NCI-H2107 (cell line): ENCODE measurements at regions not wholly inside any gene's neighbourhood (a gene's known extent, or its start where the extent isn't known, plus 50 kb on each side); places are given as distances from the start of the nearest gene placed in this dataset.
"Not testable (repeated sequence)": the region's sequence is repeated elsewhere in the genome, so short reads cannot be mapped to it uniquely, and the experiment has no call there.

Source experiments
- DNase-seq: peaks from one replicate; lab custom pipeline; 2025; lab: John Stamatoyannopoulos, UW

GRCh38 chr7:45268013-45268412 is 110.4 kb downstream of the RAMP3 start:
- no peak for DNase-seq

GRCh38 chr7:45269192-45269591 is 111.6 kb downstream of the RAMP3 start:
- DNase-seq, result no peak

- DNase-seq, result no peak
These were observed 121.3 kb downstream of the RAMP3 start for GRCh38 chr7:45278763-45279398.

DNA sequence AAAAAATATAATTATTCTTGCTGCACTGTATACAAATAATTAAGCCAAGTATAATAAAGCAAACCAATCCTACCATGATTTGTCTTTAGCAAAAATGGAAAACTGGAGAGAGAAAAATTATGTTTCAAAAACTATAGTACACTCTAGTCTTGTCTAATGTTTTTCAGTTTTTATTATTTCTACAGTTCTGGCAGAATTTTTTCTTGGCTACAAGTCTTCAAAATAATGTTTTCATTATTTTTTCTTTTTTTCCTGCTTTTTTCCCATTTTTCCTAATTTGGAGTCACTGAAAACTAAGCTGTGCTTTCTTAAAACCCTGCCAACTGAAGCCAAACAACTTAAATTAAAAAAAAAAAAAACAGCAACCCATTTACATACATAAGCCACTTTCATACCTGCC is 132.0 kb downstream of the RAMP3 start:
- not testable (repeated sequence) for DNase-seq

DNA sequence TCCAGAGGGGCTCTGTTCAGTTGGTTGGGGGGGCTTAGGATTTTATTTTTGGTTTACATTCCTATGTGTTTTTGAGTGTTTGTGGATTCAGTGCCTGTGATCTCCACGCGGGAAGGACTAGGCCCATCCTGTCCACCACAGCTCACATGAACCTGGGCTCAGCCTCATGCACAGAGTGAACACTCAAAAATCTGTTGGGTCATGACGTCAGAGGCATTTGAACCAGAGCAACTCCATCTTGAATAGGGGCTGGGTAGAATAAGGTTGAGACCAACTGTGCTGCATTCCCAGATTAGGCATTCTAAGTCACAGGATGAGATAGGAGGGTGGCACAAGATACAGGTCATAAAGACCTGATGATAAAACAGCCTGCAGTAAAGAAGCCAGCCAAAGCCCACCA is 133.3 kb downstream of the RAMP3 start:
- DNase-seq, result no peak

DNA sequence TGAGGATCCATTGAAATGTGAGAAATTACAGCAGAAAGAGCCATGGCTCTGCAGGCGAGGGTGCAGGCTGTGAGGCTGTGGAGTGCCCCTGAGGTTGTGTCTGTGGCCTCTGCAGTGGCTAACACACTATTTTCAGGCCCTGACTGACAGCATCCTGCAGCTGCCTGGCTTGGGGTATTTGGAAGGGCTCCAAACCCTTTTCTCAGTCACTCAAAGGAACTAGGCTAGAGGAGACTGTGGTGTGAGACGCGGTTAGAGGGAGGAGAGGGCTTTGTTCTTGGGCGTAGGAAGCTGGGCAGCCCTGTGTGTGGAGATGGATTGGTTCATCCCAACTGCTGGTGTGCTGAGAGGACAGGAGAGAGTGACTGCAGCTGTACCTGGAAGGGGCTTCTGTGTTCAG is 134.9 kb downstream of the RAMP3 start:
- DNase-seq, result no peak

DNA sequence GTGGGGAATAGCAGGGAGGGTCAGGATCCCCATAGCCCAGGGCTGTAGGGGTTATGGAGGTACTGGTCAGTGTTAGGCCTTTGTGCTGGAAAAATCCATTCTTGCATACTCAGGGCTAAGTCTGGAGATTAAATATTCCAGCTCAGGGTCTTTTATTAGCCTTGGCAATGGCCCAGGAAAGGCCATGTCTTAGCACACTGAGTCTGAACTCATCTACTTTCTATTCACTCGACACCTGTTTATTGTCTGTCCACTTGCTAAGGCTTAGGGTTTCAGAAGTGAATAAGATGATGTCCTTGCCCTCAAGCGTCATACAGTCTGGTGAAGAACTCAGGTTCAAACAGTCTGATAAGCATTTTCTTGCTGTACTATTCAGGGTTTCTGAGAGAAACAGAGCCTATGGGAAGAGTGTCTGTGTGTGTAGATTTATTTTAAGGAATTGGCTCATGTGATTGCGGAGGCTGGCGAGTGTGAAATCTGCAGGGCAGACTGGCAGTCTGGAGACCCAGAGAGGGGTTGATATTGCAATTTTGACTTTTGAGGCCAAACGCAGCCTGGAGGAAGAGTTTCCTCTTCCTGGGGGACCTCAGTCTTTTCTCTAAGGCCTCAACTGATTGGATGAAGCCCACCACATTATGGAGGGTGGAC is 135.8 kb downstream of the RAMP3 start:
- DNase-seq, result no peak

DNA sequence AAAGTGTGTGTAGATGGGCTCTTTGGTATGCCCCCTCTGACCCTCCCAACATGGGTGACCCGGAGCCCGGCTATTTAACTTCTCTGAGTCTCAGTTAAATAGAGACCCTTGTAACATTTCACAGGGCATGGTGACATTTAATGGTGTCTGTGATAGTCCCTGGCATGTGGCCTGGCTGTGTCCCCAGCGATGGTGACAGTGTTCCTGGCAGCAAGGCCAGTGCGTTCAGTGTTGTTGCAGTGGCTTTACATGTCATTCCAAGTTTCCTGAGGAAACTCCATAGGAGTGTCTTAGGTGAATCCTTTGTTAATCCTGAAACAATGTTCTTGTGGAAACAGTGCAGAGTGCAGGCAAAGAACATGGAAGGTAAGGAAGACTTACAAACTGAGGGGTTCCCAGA is 137.0 kb downstream of the RAMP3 start:
- no peak for DNase-seq

DNA sequence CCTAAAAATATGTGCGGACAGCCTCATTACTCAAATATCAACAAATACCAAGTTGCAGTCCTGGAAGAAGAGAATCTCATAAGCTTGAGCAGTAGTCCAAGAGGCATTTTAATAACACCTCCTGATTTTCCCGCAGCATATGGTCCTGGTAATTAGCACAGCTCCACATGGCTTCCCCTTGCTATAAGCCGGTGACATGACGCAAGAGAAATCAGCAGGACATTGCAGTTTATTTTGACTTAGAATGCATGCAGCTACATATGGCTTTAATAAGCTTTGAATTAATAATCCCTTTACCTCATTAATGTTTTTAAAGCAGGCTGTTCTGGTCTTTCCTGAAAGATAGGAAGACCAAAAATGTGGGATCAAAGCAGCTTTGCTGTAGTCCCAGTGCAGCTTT is 137.6 kb downstream of the RAMP3 start:
- DNase-seq, result no peak

DNA sequence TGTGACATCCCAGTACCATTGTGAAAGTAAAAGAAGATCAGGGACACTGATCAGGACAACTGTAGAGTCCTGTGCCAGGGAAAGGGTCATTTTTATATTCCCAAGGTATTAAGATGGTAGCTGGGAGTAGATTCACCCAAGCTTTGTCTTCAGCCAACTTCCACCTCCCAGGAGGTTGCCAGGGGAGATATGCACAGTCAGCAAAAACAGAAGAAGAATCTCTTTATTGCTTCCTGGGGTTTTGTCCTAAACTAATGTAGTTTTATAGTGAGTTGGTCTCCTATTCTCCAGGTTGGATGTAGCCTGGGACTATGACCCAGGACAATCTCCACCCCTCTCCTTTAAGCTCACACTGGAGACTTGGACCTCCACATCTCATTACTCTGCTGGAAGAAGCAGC is 139.2 kb downstream of the RAMP3 start:
- DNase-seq, result no peak

DNA sequence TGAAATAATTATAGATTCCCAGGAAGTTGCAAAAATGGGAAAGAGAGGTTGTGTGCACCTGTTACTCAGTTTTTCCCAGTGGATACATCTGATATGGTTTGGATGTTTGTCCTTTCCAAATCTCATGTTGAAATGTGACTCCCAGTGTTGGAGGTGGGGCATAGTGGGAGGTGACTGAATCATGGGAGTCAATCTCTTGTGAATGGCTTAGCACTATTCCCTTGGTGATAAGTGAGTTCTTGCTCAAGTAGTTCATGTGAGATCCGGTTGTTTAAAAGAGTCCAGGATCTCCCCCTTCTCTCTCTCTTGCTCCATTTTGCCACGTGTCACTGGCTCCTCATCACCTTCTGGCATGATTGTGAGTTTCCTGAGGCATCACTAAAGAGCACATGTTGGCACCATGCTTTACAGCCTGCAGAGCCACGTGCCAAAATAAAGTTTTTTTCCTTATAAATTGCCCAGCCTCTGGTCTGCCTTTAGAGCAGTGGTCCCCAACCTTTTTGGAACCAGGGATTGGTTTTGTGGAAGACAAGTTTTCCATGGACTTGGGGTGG is 149.2 kb downstream of the RAMP3 start:
- DNase-seq, result no peak

DNA sequence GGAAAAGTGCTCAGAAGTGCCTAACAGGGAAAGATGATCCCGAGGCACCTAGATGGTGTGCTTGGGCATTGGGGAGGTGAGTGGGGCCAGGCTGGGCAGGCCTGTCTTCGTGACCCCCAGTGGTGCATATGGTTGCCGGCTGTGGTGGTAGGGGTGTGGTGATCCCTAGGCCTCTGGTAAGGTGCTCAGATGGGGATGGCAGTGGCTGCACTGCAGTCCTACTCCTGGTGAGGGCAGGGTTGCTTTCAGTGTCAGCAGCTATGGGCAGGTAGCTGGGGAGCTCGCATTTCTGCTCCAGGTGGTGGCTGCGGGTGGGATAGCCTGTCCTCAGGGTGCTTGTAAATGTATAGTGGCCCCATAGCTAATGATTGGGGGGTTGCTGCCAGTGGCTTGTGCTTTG is 154.0 kb downstream of the RAMP3 start:
- DNase-seq, result no peak

DNA sequence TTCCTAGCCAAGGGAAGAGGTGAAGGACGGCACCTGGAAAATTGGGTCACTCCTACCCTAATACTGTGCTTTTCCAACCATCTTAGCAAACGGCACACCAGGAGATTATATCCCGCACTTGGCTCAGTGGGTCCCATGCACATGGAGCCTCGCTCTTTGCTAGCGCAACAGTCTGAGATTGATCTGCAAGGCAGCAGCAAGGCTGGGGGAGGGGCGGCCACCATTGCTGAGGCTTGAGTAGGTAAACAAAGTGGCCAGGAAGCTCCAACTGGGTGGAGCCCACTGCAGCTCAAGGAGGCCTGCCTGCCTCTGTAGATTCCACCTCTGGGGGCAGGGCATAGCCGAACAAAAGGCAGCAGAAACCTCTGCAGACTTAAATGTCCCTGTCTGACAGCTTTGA is 157.9 kb downstream of the RAMP3 start:
- not testable (repeated sequence) for DNase-seq

GRCh38 chr7:45324683-45325237 is 167.2 kb downstream of the RAMP3 start:
- no peak for DNase-seq

- DNase-seq, result no peak
These were observed 167.8 kb downstream of the RAMP3 start for GRCh38 chr7:45325378-45325777.

DNA sequence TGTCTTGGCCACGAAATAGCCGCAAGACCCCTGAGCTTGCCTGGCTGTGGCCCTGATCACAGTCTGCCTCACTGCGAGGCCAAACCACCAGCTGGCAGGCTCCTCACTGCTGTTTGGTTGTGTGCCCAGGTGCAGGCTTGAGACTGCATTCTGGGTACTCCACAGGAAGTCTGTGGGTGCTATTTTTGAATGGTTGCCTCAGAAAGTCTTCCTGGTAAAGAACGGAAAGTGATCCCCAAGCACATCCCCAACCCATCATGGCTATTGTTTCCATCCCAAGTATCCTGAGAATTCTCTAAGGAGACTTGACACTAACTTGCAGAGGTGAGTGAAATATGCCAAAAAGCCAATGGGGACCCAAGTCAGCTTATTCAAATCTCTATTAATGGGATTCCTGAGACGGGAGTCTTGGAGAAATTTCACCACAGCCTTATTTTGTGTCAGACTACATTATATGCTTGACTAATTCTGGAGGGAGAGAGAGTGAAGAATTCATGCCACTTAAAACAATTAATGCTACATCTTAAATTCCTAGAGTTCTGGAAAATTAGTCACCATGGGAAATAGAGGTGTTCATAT is 170.9 kb downstream of the RAMP3 start:
- DNase-seq, result no peak

DNA sequence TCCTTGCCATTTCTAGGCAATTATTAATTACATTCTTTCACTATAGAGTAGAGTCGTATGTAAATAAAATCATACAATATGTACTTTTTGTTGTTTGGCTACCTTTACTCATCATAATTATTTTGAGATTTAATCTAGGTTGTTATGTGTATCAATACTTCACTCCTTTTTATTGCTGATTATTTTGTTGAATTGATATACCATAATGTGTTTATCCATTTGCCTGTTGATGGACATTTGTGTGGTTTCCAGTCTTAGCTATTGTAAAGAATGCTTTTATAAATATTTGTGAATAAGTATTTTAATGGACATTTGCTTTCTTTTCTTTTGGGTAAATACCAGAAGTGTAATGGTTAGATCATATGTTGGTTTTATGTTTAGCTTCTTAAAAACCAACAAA is 174.0 kb downstream of the RAMP3 start:
- DNase-seq, result no peak

GRCh38 chr7:45335024-45335423 is 177.4 kb downstream of the RAMP3 start:
- not testable (repeated sequence) for DNase-seq

DNA sequence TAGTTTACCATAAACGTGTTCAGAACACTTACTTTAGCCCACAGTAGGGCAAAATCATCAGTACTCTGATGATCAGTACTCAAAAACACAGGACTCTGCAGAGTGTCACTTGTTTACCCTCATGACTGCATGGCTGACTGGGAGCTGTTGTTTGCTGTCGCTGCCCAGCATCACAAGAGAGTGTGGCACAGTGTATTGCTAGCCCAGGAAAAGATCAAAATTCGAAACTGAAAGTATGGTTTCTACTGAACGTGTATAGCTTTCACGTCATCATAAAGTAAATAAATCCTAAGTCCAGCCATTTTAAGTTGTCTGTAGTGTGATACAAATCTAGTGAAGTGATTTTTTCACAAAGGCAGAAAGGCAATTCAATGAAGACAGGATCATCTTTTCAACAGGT is 184.6 kb downstream of the RAMP3 start:
- DNase-seq, result no peak

DNA sequence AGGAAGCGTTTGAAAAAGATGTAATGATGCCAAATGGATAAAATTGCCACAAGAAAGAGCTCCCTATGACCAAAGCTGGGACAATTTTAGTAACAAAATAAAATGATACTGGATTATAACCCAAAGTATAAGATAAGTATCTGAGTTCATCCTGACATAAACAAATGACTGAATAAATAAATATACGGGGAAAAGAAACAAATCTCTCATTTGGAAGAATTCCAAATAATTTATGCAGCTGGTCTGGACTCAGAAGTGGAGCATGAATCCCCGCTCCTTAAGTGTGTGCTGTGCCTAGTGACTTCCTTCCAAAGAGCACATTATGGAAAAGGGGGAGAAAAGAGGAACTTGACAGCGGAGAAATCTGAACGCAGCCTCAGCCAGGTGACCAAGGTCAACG is 186.2 kb downstream of the RAMP3 start:
- DNase-seq, result no peak

- DNase-seq, result no peak
These were observed 190.2 kb downstream of the RAMP3 start for GRCh38 chr7:45347804-45348203.

GRCh38 chr7:45349090-45349489 is 191.5 kb downstream of the RAMP3 start:
- DNase-seq, result no peak

DNA sequence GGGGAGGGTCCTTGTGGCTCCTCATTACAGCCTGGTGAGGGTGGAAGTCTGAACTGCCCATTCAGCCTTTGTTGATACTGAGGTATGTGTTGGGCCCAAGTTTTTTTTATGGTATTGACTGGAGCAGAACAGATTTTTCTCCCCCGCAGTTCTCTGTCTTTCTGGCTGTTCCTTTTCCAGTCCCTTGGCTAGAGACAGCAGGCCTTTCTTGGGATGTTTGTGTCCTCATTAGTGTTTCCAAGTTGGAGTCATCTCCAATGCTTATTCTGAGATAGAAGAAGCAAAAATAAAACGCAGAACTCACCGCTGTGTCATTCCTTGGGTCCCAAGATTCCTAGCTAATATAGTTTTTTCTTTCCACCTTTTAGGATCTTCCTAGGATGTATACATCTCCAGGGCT is 193.3 kb downstream of the RAMP3 start:
- DNase-seq, result no peak
